ENCODE measurements at regions not wholly inside any gene's neighbourhood (a gene's known extent, or its start where the extent isn't known, plus 50 kb on each side); places are given as distances from the start of the nearest gene placed in this dataset.
"Not testable (repeated sequence)": the region's sequence is repeated elsewhere in the genome, so short reads cannot be mapped to it uniquely, and the experiment has no call there.

- no peak for DNase-seq (ENCODE audit: low read depth in 2 of 2)
- H3K79me2 ChIP-seq (ENCODE audit: control insufficient read depth, insufficient read depth, low read length): no peaks in the 10 kb centered on the region
- no peak overlapping the region for H3K4me2 ChIP-seq (ENCODE audit: extremely low read depth, insufficient read depth, low read length)
- no peak overlapping the region for H3K4me3 ChIP-seq (replicated peaks in 1 of 4; ENCODE audit: control extremely low read depth in 1 of 4, insufficient read depth in 1 of 4, low read depth in 3 of 4, low read length in 4 of 4)
- H3K27ac ChIP-seq (ENCODE audit: insufficient read depth, low read length): no peak overlapping the region
- no peak overlapping the region for H2AFZ ChIP-seq (ENCODE audit: low read length)
- no peaks in the 10 kb centered on the region for H3K4me1 ChIP-seq (ENCODE audit: control insufficient read depth, extremely low read depth, insufficient read depth, low read length)
- no peaks in the 10 kb centered on the region for H3K9me3 ChIP-seq (ENCODE audit: control insufficient read depth, insufficient read depth, low read depth, low read length)
- H4K20me1 ChIP-seq (ENCODE audit: control insufficient read depth, extremely low read depth, insufficient read depth, low read length): no peaks in the 10 kb centered on the region
- TF ChIP-seq, protein P1, sequence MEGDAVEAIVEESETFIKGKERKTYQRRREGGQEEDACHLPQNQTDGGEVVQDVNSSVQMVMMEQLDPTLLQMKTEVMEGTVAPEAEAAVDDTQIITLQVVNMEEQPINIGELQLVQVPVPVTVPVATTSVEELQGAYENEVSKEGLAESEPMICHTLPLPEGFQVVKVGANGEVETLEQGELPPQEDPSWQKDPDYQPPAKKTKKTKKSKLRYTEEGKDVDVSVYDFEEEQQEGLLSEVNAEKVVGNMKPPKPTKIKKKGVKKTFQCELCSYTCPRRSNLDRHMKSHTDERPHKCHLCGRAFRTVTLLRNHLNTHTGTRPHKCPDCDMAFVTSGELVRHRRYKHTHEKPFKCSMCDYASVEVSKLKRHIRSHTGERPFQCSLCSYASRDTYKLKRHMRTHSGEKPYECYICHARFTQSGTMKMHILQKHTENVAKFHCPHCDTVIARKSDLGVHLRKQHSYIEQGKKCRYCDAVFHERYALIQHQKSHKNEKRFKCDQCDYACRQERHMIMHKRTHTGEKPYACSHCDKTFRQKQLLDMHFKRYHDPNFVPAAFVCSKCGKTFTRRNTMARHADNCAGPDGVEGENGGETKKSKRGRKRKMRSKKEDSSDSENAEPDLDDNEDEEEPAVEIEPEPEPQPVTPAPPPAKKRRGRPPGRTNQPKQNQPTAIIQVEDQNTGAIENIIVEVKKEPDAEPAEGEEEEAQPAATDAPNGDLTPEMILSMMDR (conservative IDR thresholded peaks at IDR 0.05 in 1 of 2, IDR thresholded peaks at IDR 0.05 in 1 of 2; ENCODE audit: low read depth in 1 of 2, low read length in 2 of 2): no peak
- no peak for TF ChIP-seq EZH2 (IDR thresholded peaks at IDR 0.05; ENCODE audit: low read length, missing control alignments)
- no peaks in the 10 kb centered on the region for H3K36me3 ChIP-seq (ENCODE audit: control insufficient read depth, insufficient read depth, low read length)
- H3K9ac ChIP-seq (ENCODE audit: insufficient read depth, low read length): no peak overlapping the region
- H3K27me3 ChIP-seq (ENCODE audit: control insufficient read depth, insufficient read depth, low read length): no peaks in the 10 kb centered on the region
Observed at GRCh38 chr1:38772026-38772425, 87.5 kb downstream of the RRAGC start.

DNA sequence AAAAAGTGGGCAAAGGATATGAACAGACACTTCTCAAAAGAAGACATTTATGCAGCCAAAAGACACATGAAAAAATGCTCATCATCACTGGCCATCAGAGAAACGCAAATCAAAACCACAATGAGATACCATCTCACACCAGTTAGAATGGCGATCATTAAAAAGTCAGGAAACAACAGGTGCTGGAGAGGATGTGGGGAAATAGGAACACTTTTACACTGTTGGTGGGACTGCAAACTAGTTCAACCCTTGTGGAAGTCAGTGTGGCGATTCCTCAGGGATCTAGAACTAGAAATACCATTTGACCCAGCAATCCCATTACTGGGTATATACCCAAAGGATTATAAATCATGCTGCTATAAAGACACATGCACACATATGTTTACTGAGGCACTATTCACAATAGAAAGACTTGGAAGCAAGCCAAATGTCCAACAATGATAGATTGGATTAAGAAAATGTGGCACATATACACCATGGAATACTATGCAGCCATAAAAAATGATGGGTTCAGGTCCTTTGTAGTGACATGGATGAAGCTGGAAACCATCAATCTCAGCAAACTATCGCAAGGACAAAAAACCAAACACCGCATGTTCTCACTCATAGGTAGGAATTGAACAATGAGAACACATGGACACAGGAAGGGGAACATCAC, 88.9 kb downstream of the RRAGC start:
- not testable (repeated sequence) for H3K9ac ChIP-seq (ENCODE audit: insufficient read depth, low read length); H4K20me1 ChIP-seq (ENCODE audit: control insufficient read depth, extremely low read depth, insufficient read depth, low read length); H3K27me3 ChIP-seq (ENCODE audit: control insufficient read depth, insufficient read depth, low read length); H3K4me1 ChIP-seq (ENCODE audit: control insufficient read depth, extremely low read depth, insufficient read depth, low read length); H3K27ac ChIP-seq (ENCODE audit: insufficient read depth, low read length); H3K79me2 ChIP-seq (ENCODE audit: control insufficient read depth, insufficient read depth, low read length); H3K9me3 ChIP-seq (ENCODE audit: control insufficient read depth, insufficient read depth, low read depth, low read length); H3K4me3 ChIP-seq (replicated peaks in 1 of 4; ENCODE audit: control extremely low read depth in 1 of 4, insufficient read depth in 1 of 4, low read depth in 3 of 4, low read length in 4 of 4); H3K4me2 ChIP-seq (ENCODE audit: extremely low read depth, insufficient read depth, low read length); H2AFZ ChIP-seq (ENCODE audit: low read length); DNase-seq (ENCODE audit: low read depth in 2 of 2); H3K36me3 ChIP-seq (ENCODE audit: control insufficient read depth, insufficient read depth, low read length)

DNA sequence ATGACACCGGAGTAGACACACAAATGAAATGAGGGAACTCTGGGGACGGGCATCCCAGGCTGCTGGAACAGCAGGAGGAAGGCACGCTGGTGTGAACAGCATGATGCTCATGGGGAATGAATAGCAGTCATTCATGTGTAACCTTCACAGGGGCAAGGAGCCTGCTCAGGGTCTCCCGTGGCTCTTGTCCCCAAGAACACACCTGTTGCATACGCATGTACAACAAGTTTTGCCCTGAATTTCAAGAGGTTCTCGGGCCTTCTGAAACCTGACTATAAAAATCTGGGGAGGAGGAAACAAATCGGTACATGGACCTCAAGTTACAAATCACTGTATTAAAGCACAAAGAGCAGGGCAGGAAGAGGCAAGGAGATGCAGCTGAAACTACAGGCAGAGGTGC, 93.4 kb downstream of the RRAGC start:
- no peaks in the 10 kb centered on the region for H3K9me3 ChIP-seq (ENCODE audit: control insufficient read depth, insufficient read depth, low read depth, low read length)

More for the DNA sequence above, 93.4 kb downstream of the RRAGC start:
- Histone ChIP-seq H4K20me1 (ENCODE audit: control insufficient read depth, extremely low read depth, insufficient read depth, low read length) (no peaks in the 10 kb centered on the region), H3K27me3 (ENCODE audit: control insufficient read depth, insufficient read depth, low read length) (no peaks in the 10 kb centered on the region), H3K79me2 (ENCODE audit: control insufficient read depth, insufficient read depth, low read length) (no peaks in the 10 kb centered on the region), H3K4me2 (ENCODE audit: extremely low read depth, insufficient read depth, low read length) (no peak overlapping the region), H3K4me1 (ENCODE audit: control insufficient read depth, extremely low read depth, insufficient read depth, low read length) (no peaks in the 10 kb centered on the region), H2AFZ (ENCODE audit: low read length) (no peak overlapping the region), H3K9ac (ENCODE audit: insufficient read depth, low read length) (no peak overlapping the region), H3K27ac (ENCODE audit: insufficient read depth, low read length) (no peak overlapping the region), H3K36me3 (ENCODE audit: control insufficient read depth, insufficient read depth, low read length) (no peaks in the 10 kb centered on the region), H3K4me3 (replicated peaks in 1 of 4; ENCODE audit: control extremely low read depth in 1 of 4, insufficient read depth in 1 of 4, low read depth in 3 of 4, low read length in 4 of 4) (no peak overlapping the region)
- TF ChIP-seq, protein P1 (conservative IDR thresholded peaks at IDR 0.05 in 1 of 2, IDR thresholded peaks at IDR 0.05 in 1 of 2; ENCODE audit: low read depth in 1 of 2, low read length in 2 of 2): no peak
- no peak for TF ChIP-seq EZH2 (IDR thresholded peaks at IDR 0.05; ENCODE audit: low read length, missing control alignments)
- DNase-seq (ENCODE audit: low read depth in 2 of 2): no peak

Measured in fibroblast of lung (primary cell).